ENCODE measurements at regions not wholly inside any gene's neighbourhood (a gene's known extent, or its start where the extent isn't known, plus 50 kb on each side); places are given as distances from the start of the nearest gene placed in this dataset.
"Not testable (repeated sequence)": the region's sequence is repeated elsewhere in the genome, so short reads cannot be mapped to it uniquely, and the experiment has no call there.

DNA sequence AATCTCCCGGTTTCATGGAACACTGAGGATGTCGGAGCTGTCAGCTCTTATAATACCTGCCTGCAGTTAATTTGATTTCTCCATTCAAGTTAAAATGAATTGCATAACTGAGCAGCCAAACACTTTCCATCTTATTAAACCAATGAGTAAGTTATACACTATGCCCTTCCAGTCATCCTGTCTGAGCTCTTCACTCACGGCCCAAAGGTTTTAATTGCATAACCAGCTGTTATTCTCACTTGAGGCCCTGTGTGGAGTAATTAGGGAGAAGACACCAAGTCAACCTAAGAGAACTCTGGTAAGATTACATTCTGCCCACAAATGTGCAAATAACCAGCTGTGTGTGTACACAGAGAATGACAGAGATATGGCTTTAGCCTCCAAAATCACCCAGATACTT, 303.5 kb downstream of the TBC1D4 start:
- DNase-seq (ENCODE audit: low read depth in 2 of 2): no peak

DNA sequence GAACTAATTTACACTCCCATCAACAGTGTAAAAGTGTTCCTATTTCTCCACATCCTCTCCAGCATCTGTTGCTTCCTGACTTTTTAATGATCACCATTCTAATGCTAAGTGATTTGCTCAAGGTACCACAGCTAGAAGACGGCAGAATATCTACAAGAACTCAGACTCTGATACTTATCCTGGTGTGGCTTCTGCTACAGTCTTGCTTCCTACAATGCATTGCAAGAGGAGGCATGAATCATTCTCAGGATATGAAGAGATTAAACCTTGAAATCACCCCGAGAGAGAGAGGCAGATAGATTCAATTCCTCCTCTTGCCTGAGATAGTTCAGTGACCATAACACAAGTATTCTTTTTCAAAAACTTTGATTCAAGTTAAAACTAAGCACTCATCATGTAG, 306.4 kb downstream of the TBC1D4 start:
- no peak for DNase-seq (ENCODE audit: low read depth in 2 of 2)

DNA sequence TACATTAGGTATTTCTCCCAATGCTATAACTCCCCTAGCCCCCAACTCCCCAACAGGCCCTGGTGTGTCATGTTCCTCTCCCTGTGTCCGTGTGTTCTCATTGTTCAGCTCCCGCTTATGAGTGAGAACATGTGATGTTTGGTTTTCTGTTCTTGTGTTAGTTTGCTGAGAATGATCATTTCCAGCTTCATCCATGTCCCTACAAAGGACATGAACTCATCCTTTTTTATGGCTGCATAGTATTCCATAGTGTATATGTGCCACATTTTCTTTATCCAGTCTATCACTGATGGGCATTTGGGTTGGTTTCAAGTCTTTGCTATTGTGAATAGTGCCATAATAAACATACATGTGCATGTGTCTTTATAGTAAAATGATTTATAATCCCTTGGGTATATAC, 306.9 kb downstream of the TBC1D4 start:
- not testable (repeated sequence) for DNase-seq (ENCODE audit: low read depth in 2 of 2)

DNA sequence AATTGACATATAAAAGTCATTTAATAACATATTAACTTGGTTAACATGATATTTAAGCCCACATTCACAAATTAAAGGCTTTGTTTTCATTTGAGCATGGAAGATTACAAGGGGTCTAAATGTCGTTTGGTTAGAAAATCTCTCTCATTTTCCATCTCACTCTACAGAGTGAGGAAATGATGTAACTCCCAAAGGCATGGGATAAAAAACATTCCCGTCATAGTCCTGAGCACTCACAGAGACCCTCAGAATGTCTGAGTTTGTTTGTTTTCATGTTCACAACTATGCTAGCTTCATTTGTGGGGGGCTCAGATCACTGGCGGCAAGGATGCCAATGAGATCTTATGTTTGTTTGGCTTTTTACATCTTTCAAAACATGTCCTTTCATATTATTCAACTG, 307.5 kb downstream of the TBC1D4 start:
- no peak for DNase-seq (ENCODE audit: low read depth in 2 of 2)

DNA sequence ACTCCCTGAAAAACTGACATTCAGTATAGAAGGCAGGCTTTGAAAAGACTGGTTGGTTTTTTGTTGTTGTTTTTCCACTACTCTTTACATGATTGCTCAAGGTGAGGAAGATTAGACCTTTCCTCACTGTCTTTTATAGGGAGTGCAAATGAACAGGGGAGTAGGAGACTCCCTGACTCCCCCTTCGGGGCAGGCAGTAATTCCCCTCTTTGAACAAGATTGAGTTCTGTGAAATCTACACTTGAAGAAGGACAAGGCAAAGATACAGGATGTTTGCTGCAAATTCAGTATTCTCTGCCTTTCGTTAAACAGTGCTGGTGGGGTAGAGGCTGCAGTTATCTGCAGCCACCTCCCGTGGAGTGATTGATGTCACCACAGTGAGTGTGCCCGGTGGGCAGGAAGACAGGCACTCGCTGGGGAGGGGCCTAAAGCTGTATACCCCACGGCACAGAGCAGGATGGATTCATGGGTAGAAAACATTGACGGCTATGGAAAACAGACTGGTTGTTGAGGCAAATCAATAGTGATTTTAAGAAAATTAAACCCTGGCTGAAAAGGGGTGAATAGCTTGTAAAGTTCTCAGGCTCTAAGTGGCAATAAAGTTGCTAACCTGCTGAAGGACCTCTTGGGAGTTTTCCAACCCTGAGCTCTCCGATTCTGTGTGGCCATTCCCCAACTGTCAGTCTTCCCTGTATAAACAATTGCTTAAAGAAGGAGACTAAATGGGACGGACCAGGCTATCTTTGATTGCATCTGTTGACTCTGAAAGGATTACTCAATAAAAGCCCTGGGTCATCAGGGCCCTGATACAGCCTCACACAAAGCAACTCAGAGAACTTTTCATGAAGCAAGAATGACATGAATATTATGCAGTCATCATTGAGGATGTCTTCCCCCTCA, 308.3 kb downstream of the TBC1D4 start:
- no peak for DNase-seq (ENCODE audit: low read depth in 2 of 2)

DNA sequence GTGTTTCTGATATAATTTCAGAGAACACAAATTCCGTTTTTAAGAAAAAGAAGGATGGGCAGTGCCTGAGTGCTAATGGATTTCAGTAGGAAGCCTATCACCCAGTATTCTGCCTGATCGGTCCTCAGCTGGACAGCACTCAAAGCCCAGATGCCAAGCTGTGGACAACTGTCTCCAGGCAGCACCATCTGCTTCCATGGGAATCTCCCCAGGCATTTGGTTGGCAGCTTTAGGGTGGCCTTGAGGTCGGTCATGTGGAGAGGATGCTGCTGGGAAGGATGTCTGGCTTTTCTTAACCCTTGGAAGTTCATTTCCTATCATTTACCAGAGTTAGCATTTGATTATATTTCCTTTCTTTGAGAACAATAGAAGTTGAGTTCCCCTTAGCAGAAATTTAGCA, 311.7 kb downstream of the TBC1D4 start:
- no peak for DNase-seq (ENCODE audit: low read depth in 2 of 2)

DNA sequence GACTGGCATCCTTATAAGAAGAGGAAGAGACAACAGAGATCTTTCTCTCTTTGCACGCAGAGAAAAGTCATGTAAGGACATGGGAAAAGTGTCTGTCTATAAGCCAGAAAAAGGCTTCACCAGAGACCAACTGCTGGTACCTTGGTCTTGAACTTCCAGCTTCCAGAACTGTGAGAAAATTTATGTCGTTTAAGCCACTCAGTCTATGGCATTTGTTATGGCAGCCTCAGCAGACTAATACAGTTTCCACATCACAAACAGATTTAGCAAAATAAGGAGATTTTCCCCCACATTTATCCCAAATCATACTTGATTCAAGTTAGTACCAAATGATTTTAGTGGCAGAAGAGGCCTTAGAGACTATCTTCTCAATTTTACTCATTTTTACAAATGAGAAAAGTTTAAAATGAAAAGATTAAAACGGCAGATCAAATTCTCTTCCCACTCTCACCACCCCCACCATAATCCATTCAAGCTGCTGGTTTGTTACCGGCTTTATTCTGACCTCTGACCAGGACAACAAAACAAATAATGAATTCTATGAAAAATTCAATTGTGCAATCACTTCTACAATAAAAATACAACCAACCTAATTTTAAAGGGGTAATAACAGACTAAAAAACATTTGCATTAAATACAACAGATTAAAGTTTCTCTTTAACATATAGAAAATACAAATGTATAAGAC, 316.3 kb downstream of the TBC1D4 start:
- DNase-seq (ENCODE audit: low read depth in 2 of 2): no peak

DNA sequence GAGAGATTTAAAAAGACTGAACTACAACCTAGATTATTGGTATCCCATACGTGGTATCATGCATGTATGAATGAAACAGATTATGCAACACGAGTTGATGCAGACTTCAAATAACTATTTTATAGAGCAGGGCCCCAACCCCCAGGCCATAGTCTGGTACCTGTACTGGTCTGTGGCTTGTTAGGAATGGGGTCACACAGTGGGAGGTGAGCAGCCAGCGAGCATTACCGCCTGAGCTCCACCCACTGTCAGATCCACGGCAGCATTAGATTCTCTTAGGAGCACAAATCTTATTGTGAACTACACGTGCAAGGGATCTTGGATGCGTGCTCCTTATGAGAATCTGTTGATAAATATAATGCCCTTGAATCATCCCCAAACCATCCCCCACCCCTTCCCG, 320.2 kb downstream of the TBC1D4 start:
- DNase-seq (ENCODE audit: low read depth in 2 of 2): no peak

DNA sequence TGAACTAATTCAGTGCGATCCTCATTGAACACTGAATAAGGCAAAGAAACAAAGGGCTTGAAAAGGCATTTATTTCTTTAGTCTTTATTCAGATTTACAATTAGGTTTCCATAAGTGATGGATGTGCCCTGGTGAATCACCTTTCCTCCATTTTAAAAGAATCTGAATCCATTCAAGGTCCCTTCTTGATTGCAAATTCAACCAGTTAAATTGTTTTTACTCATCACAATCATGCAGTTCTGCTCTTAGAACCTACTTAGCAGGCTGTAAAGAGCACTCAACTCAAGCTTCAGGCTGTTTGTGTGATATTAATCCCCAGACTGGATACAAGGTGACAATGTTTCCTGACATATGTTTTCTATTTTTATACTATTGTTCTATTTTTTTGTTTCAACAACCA, 321.0 kb downstream of the TBC1D4 start:
- no peak for DNase-seq (ENCODE audit: low read depth in 2 of 2)

DNA sequence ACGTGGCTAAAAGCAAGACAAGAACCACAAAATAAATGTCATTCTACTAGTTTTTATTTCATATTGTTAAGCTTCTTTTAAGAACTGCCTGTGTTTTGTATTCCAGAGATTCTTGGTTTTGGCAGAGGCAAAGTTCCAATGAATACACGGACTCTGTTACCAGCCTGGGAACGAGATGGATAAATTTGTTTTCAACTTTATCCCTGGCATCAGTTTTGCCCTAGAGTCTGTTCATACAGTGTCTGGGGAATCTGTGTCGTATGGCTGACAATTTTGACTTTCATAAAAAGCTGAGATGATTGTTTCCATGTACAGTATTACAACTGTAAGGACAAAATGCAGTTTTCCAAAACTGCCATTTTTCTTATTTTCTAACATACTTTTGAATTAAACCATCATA, 327.6 kb downstream of the TBC1D4 start:
- DNase-seq (ENCODE audit: low read depth in 2 of 2): no peak

DNA sequence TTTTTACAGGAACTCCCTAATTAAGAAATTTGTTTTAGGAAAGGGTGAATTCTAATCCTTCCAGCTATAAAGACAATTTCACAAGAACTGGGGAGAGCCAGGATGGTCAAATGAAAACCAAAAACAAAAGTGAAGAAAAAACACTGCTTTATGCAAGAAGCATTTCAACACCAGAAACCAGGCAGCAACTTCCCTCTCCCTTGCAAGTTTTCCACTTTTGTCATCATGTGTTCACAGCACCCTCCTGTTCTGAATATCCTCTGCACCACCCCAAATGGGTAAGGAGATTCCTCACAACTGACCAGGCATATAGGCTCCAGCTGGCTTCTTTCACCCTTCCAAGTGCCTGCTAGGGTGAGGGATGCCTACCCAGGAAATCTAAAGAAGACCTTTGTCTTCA, 328.1 kb downstream of the TBC1D4 start:
- DNase-seq (ENCODE audit: low read depth in 2 of 2): no peak

DNA sequence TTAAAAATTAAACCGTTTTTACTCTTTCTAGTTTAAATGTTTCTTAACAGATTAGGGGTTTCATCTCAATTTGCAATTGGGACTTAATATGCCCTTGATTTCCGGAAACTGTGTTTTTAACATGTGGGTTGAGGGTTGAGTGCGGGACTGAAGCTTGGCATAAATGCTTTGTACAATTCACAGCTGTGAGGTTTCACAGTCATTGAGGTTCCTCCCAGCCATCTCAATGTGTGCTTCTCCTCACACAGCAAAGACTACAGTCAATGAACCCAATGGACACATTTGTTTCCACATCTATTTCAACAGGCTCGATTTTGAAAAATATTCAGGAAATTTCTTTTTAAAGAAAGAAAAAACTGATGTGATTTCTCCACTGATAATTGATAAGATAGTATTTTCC, 328.6 kb downstream of the TBC1D4 start:
- DNase-seq (ENCODE audit: low read depth in 2 of 2): no peak

DNA sequence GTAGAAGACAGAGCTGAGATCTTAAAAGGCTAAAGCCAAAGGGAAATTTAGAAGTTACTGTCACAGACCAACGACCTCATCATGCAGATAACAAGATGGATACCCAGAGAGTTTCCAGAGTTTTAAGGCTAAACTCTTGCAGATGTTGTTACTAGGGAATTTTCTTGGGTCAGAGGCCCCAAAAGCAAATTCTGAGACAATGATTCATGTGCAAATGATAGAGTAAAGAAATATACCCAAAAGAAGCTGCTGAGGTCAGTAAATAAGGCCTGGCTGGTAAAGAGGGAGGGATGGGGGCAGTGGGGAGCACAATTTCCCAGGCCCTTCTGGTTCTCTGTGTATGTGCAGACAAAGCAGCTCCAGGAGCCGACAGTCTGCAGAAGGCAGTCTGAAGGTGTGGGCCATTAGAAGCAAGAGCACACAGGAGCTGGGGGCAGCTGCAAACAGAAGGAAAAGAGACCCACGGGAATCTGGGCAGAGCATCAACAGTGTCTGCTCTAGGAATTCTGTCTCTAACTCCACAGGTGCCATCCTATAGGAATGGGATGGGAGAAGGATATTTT, 330.8 kb downstream of the TBC1D4 start:
- DNase-seq (ENCODE audit: low read depth in 2 of 2): no peak

DNA sequence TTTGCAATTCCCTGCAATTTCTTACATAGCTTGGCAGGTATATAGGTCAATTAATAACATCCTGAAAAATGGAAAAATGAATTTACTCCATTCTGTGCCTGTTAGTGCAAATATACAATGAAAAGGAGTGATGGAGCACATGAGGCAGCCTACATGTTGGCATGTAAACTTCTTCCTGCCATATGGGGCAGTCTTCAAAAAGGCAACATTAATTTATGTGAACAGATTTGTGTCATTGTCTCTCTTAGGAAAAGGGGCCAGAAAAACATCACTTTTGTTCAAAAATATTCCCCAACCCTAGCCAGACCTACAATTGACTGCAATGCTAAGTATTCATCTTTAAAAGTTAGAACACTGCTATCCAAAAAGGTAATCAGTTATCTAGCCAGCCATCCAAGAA, 332.2 kb downstream of the TBC1D4 start:
- DNase-seq (ENCODE audit: low read depth in 2 of 2): no peak

DNA sequence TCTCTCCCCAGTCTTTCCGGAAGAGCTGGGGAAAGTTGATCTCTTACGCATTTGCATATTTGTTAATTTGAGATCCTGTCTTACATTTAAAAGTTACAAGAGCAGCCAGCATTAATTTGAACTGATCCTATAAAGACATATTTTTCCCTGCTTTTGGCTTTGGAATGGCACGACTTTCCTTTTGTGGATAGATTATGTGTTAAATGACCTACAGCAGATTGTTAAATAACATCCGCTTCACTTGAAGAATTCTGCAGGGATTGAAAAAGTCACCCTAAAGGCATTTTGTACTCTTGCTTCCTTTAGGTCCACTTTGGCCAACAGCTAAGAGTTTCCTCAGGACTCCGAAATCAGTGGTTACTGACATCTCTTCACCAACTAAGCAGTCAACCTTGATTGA, 334.0 kb downstream of the TBC1D4 start:
- no peak for DNase-seq (ENCODE audit: low read depth in 2 of 2)

DNA sequence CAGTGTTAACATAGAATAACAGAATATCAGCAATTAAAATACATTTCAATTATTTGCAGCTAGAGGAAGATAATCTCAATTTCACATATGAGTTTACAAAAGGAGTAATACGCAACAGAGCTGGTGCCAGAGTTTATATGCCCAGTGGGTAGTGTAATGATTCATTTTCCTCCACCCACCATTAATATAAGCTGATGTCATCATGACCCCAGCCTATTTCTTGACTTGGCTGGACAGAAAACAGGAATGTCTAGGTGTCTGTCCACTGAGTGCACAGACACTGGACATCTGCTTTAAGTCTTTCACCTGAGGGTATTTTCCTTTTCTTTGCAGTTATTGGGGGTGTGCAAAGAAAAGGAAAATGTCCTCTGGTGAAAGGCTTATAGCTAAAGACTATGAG, 335.5 kb downstream of the TBC1D4 start:
- no peak for DNase-seq (ENCODE audit: low read depth in 2 of 2)

DNA sequence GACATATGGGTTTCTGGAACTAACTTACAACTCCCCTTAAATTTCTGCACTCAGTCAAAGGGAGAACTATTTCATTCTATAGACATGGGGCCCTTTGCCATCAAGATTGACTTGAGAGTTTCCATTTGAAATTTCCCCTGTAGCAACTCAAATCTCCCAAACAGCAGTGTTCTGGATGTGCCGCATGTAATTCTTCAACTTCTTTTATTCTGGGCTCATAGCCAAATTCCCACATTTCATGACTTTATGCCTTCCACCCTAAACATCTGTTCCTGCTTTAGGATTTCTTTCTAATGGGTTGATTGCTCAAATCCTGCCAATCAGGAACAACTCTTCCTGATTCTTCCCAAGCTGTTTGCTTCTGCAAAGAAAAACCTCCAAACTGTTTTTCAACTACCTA, 336.0 kb downstream of the TBC1D4 start:
- no peak for DNase-seq (ENCODE audit: low read depth in 2 of 2)

DNA sequence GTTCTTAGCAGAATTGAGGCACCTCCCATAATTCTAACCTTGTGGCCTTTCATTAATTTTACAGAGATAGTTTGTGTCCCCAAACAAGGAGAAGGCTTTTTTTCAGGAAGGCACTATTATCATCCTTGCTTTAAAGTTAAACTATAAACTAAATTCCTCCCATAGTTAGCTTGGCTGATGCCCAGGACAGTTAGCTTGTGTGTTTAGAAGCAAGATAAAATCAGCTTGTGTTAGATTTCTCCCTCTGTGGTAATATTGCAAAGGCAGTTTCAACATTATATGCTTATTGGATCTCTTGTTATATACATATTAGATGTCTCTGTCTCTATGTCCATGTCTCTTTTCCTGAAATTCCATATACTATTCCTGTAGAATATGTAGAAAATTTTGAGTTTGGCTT, 342.7 kb downstream of the TBC1D4 start:
- no peak for DNase-seq (ENCODE audit: low read depth in 2 of 2)

DNA sequence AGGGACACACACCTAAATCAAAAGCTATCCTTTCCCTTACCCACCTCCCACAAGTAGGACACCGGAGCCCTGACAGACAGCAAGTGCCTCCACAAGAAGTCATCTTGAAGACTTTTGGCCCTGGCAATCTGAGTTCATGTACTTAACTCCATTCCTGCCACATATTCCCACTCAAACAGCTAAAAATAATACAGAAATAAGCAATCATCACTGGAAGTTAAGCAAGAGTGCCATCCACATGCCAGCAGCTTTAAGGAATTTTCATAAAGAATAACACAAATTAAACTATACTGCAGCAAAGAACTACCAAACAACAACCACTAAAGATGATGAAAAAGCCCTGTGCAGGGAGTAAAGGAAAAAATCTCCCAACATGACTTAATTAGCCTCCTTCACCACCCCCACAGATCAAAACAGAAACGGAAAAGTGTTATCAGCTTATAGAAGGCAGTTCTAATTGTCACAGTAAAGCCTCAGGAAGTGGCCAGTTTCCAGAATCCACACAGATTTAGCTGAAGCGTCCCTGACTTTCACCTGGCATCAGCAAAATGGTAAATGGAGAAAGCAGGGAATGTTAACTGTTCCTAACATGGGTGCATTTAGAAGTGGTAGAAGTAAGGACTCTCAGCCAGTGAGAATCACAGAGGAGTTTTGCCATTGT, 343.9 kb downstream of the TBC1D4 start:
- no peak for DNase-seq (ENCODE audit: low read depth in 2 of 2)

DNA sequence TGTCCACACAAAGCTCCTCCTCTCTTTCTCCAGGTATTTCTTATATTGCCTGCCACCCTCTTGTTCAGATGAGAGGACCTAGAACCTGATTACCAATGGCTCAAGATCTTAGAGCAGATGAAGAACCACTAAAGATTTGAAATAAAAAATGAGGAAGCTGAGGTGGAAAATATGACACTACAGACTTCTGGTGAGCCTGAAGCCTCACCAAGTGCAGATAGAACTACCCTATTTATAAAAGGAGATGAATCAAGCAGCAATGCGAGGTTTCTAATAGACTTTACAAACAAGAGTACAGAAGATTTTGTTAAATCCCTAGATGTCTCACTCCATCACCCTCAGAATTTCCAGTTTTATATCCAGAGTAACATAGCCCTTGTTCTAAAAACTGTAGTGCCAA, 345.8 kb downstream of the TBC1D4 start:
- DNase-seq (ENCODE audit: low read depth in 2 of 2): no peak

DNA sequence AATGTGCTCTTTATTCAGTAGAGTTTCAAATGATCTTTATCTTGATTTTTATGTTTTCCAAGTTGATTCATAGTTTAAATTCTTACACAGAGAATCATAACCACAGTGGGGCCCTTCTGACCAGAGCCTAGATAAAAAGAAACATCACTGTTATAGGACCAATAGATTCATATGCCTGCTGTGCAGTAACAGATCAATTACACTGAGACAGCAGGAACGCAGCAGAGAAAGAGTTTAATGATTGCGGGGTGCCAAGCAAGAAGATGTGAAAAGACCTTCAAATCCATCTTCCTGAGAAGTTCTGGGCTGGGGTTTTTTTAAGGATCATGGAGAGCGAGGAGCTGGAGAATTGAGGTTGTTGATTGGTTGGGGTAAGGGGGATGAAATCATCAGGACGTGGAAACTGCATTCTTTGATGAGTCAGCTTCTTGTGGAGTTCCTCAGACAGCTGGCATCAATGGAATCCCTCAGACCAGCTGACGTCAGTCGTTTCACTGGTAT, 346.6 kb downstream of the TBC1D4 start:
- DNase-seq (ENCODE audit: low read depth in 2 of 2): no peak

Data from stimulated activated CD8-positive, alpha-beta memory T cell treated with anti-CD3 and anti-CD28 coated beads, Interleukin-2, amount 100 ng/mL, for 48 hours (primary cell).